Prostate gland (tissue), 2 donors: ENCODE measurements at regions not wholly inside any gene's neighbourhood (a gene's known extent, or its start where the extent isn't known, plus 50 kb on each side); places are given as distances from the start of the nearest gene placed in this dataset.
"Not testable (repeated sequence)": the region's sequence is repeated elsewhere in the genome, so short reads cannot be mapped to it uniquely, and the experiment has no call there.

Experiments
- CTCF ChIP-seq, 4 experiments: fragments of 200-600 bp in 2 of 4; fragments of 450-650 bp in 2 of 4; sonication (generic) in 2 of 4; IDR thresholded peaks; 1 replicate in 3 of 4; 2 replicates in 1 of 4; pipeline ENCODE4 v1.5.1; 2016 to 2019; ENCODE audit warnings: antibody characterized with exemption in 4 of 4, mild to moderate bottlenecking in 2 of 4, moderate library complexity in 2 of 4
- POLR2AphosphoS5 ChIP-seq: sonication (generic); formaldehyde crosslinking; IDR thresholded peaks from one replicate; pipeline ENCODE4 v1.6.1; 2017; ENCODE audit warnings: antibody characterized with exemption

GRCh38 chr9:61418174-61418573 is 228.3 kb downstream of the SPATA31A7 start:
- TF ChIP-seq CTCF (IDR thresholded peaks at IDR 0.05); POLR2AphosphoS5: not testable (repeated sequence)
